ENCODE measurements at regions not wholly inside any gene's neighbourhood (a gene's known extent, or its start where the extent isn't known, plus 50 kb on each side); places are given as distances from the start of the nearest gene placed in this dataset.

GRCh38 chr16:87552072-87552718 is 50.1 kb upstream of the JPH3 start:
- DNase-seq = no peak

- DNase-seq = no peak
These were observed 50.8 kb upstream of the JPH3 start for GRCh38 chr16:87551487-87551886.

GRCh38 chr16:87550495-87550961 is 51.8 kb upstream of the JPH3 start:
- peak; percentile 51 for DNase-seq

- DNase-seq = no peak
These were observed 52.4 kb upstream of the JPH3 start for GRCh38 chr16:87549627-87550494.

- DNase-seq = no peak
These were observed 54.3 kb upstream of the JPH3 start for GRCh38 chr16:87548046-87548445.

GRCh38 chr16:87543436-87544191 is 50.8 kb upstream of the ZCCHC14 start:
- no peak for DNase-seq

- DNase-seq = no peak
These were observed 49.8 kb upstream of the ZCCHC14 start for GRCh38 chr16:87542531-87543102.
